HG03342 (cell line): ENCODE measurements at regions not wholly inside any gene's neighbourhood (a gene's known extent, or its start where the extent isn't known, plus 50 kb on each side); places are given as distances from the start of the nearest gene placed in this dataset.
A peak's percentile ranks its signal among the peaks of the same experiment; 100 is the strongest.

ENCODE experiments used
- ATAC-seq: cut with Tn5 transposase; IDR thresholded peaks from one replicate; pipeline ENCODE4 v1.9.1; 2021; ENCODE audit warnings: mild to moderate bottlenecking, moderate library complexity; ENCODE audit not compliant: unreplicated experiment

GRCh38 chr6:87909849-87910248, 137.8 kb upstream of the SPACA1 start:
- ATAC-seq, result no peak

DNA sequence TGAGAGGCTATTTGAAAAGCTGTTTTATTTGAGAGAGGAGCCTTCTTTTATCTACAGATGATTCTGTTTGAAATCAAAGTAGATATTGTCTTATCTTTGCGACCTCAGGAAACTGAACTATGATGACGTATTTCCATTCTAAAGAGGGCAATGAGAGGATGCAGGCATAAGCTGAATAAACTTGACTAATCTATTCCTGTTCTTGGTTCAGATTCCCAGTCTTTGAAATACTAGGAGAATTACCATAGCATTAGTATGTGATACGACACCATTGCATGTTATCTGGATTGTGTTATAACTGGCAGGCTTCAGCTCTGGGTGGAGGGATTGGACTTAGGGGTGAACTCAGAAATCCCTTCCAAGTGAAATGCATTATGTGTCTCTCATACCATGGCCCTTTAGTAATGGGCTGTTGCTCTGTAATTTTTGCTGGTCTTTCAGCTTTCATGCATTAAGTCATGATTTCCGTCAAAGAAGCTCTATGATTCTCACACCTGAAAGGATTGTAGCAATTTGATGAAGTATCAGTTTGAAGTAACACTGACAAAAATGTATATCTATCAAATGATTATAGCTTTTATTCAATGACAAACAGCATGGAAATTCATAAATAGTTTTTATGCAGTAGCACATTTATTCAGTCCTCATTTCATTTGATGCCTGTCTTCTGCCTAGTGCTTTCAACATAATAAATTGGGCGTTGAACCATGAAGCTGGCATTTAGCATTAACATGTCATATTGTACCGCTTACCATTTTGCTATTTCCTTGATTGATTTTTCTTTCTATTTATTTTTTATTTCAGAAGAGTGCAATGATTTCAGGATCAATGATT, 138.4 kb upstream of the SPACA1 start:
- no peak for ATAC-seq

- ATAC-seq, result peak; percentile 42
Measured at GRCh38 chr6:87907521-87907920, 140.1 kb upstream of the SPACA1 start.

GRCh38 chr6:87905101-87905641, 142.5 kb upstream of the SPACA1 start:
- ATAC-seq, result peak; percentile 84

GRCh38 chr6:87904011-87904410, 143.6 kb upstream of the SPACA1 start:
- ATAC-seq, result no peak

DNA sequence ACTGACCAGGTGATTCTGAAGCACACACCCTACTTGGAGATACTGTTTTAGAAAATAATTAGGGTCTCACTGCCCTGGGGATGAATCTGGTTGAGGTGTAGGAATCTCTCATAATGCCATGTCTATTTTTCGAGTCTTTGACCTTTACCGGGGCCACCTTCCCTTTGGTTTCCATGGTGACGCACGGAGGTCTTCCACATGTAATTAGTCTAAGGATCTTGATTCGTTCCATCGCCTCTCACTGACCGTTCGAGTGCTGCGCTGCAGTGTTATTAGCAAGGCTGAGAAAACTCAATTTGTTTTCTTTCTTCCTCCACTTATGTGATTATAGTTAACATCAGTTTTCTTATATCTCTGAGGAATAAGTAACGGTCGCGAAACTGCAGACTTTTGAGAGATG, 144.3 kb upstream of the SPACA1 start:
- ATAC-seq, result no peak

DNA sequence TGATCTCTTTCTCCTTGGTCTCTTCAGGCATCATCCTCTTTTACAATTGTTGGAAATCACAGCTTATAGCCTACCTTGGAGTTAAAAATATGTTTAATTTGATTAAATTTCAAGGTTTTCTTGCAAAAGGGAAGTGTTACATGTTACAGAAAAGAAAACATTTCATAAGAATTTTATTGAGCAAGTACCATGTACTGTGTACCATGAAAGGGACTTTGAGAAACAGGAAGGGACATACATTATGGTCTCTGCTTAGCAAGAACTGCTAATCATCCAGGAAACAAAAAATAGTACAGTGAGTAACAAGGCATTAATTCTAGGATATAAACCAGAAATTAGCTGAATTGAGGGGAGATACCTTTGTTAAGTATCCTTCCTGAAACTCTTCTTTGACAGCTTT, 145.3 kb upstream of the SPACA1 start:
- no peak for ATAC-seq

DNA sequence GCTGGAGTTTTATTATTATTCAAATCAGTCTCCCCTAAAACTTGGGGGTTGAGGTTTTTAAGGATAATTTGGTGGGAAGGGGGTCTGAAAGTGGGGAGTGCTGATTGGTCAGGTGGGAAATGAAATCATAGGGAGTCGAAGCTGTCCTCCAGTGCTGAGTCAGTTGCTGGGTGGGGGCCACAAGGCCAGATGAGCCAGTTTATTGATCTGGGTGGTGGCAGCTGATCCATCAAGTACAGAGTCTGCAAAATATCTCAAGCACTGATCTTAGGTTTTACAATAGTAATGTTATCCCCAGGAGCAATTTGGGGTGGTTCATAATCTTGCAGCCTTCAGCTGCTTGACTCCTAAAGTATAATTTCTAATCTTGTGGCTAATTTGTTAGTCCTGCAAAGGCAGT, 146.0 kb upstream of the SPACA1 start:
- ATAC-seq, result no peak

GRCh38 chr6:87900160-87900698, 147.4 kb upstream of the SPACA1 start:
- no peak for ATAC-seq

DNA sequence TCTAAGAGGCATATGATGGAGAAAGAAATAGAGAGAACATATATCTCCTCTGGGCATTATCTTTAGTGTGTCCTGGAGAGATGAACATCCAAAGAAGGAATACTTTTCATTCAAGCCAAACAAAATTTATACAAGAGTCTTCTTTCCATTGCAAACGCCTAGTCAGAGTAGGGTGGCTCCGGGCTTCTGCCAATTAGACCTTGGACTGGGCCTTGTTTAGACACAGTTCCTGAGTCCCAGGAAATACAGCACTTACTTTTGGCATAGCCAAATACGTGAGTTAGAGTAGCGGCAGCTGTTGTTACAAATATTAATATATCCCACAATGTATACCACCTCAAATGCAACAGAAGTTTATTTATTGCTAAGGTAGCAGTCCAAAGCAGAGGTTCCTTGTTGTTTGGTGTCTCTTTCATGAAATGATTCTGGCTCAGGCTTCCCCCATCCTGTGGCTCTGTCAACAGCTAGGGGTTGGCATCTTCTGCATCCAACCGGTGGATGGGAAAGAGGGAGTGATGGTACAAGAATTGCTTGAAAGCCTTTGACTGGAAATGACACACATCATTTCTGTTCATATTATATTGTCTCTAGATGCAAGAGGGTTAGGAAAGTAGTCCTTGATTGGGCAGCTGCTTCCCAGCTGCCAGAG, 148.0 kb upstream of the SPACA1 start:
- ATAC-seq, result no peak

- no peak for ATAC-seq
Measured at GRCh38 chr6:87897663-87898062, 150.0 kb upstream of the SPACA1 start.

- no peak for ATAC-seq
Measured at GRCh38 chr6:87897013-87897412, 150.6 kb upstream of the SPACA1 start.

GRCh38 chr6:87887266-87887665, 160.4 kb upstream of the SPACA1 start:
- ATAC-seq, result no peak

GRCh38 chr6:87884203-87884602, 163.4 kb upstream of the SPACA1 start:
- ATAC-seq, result no peak

- ATAC-seq, result no peak
Measured at GRCh38 chr6:87881342-87881895, 166.2 kb upstream of the SPACA1 start.

GRCh38 chr6:87879132-87879861, 168.3 kb upstream of the SPACA1 start:
- peak; percentile 81 for ATAC-seq

DNA sequence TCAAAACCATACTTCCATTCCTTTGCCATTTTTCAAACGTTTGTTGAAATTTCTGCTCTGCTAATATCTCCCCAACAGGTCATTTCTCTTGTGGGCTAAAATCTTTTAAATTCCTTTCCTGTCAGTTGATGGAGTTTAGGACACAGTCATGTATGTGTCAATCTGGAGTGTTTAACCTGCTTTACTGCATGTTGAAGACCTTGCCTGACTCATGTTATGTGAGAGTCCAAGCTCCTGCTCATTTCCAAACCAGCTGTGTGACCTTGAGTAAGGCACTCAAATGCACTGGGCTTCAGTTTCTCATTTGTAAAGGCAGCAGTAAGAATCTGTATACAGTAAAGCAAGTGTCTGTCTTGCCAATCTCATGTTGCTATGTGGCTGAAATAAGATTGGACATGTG, 171.9 kb upstream of the SPACA1 start:
- no peak for ATAC-seq

GRCh38 chr6:87873556-87873955, 171.5 kb upstream of the AKIRIN2 start:
- no peak for ATAC-seq

- no peak for ATAC-seq
Measured at GRCh38 chr6:87870556-87870955, 168.5 kb upstream of the AKIRIN2 start.

- no peak for ATAC-seq
Measured at GRCh38 chr6:87869064-87869905, 167.3 kb upstream of the AKIRIN2 start.
